Fibroblast of mammary gland (primary cell): ENCODE measurements at regions not wholly inside any gene's neighbourhood (a gene's known extent, or its start where the extent isn't known, plus 50 kb on each side); places are given as distances from the start of the nearest gene placed in this dataset.

Source experiments
- DNase-seq: peaks from one replicate; pipeline ENCODE4 v3.0.0-alpha.2; 2010; ENCODE audit warnings: low read depth
- H3K4me3 ChIP-seq: 2 replicates; pipeline ENCODE4 v1.5.1; 2011; ENCODE audit warnings: low read depth, mild to moderate bottlenecking, low read length, moderate library complexity; ENCODE audit not compliant: control insufficient read depth
- CTCF ChIP-seq: conservative IDR thresholded peaks from 2 replicates; pipeline ENCODE4 v1.5.1; 2011; ENCODE audit warnings: low read depth, low read length, inconsistent platforms; ENCODE audit not compliant: control insufficient read depth, insufficient read depth

- TF ChIP-seq CTCF: no peak
- no peak for DNase-seq
- H3K4me3 ChIP-seq: no peak overlapping the region
Measured at GRCh38 chr1:115139381-115139780, 50.1 kb upstream of the TSPAN2 start.
